NCI-H2227 treated with DMSO at 0.1 percent for 48 hours (cell line): ENCODE measurements at regions not wholly inside any gene's neighbourhood (a gene's known extent, or its start where the extent isn't known, plus 50 kb on each side); places are given as distances from the start of the nearest gene placed in this dataset.

Source experiments
- DNase-seq: peaks from one replicate; lab custom pipeline; 2025; lab: John Stamatoyannopoulos, UW

GRCh38 chr2:22486343-22486742 lies 898.6 kb upstream of the KLHL29 start:
- no peak for DNase-seq

GRCh38 chr2:22487036-22487435 lies 897.9 kb upstream of the KLHL29 start:
- no peak for DNase-seq

- no peak for DNase-seq
Measured at GRCh38 chr2:22487541-22487940, 897.4 kb upstream of the KLHL29 start.

- DNase-seq: no peak
Measured at GRCh38 chr2:22491442-22491841, 893.5 kb upstream of the KLHL29 start.

- no peak for DNase-seq
Measured at GRCh38 chr2:22494156-22494555, 890.8 kb upstream of the KLHL29 start.

- no peak for DNase-seq
Measured at GRCh38 chr2:22497064-22497463, 887.9 kb upstream of the KLHL29 start.

- no peak for DNase-seq
Measured at GRCh38 chr2:22497789-22498188, 887.2 kb upstream of the KLHL29 start.

GRCh38 chr2:22499082-22499839 lies 885.7 kb upstream of the KLHL29 start:
- no peak for DNase-seq

- DNase-seq: no peak
Measured at GRCh38 chr2:22500555-22500935, 884.4 kb upstream of the KLHL29 start.

GRCh38 chr2:22501851-22502250 lies 883.1 kb upstream of the KLHL29 start:
- no peak for DNase-seq

- peak; percentile 12 for DNase-seq
Measured at GRCh38 chr2:22513563-22513962, 871.4 kb upstream of the KLHL29 start.

GRCh38 chr2:22517141-22517540 lies 867.8 kb upstream of the KLHL29 start:
- DNase-seq: no peak

- DNase-seq: no peak
Measured at GRCh38 chr2:22518641-22519040, 866.3 kb upstream of the KLHL29 start.

- DNase-seq: no peak
Measured at GRCh38 chr2:22520369-22521288, 864.4 kb upstream of the KLHL29 start.

GRCh38 chr2:22521620-22522019 lies 863.4 kb upstream of the KLHL29 start:
- no peak for DNase-seq

GRCh38 chr2:22525681-22526080 lies 859.3 kb upstream of the KLHL29 start:
- DNase-seq: no peak

- no peak for DNase-seq
Measured at GRCh38 chr2:22530131-22530530, 854.8 kb upstream of the KLHL29 start.

GRCh38 chr2:22536133-22536532 lies 848.8 kb upstream of the KLHL29 start:
- DNase-seq: no peak

- no peak for DNase-seq
Measured at GRCh38 chr2:22554453-22554852, 830.5 kb upstream of the KLHL29 start.

GRCh38 chr2:22557406-22557805 lies 827.6 kb upstream of the KLHL29 start:
- no peak for DNase-seq

GRCh38 chr2:22560021-22560420 lies 825.0 kb upstream of the KLHL29 start:
- DNase-seq: no peak

GRCh38 chr2:22579341-22579740 lies 805.6 kb upstream of the KLHL29 start:
- DNase-seq: no peak

GRCh38 chr2:22582107-22582506 lies 802.9 kb upstream of the KLHL29 start:
- no peak for DNase-seq
